ENCODE measurements at regions not wholly inside any gene's neighbourhood (a gene's known extent, or its start where the extent isn't known, plus 50 kb on each side); places are given as distances from the start of the nearest gene placed in this dataset.

DNA sequence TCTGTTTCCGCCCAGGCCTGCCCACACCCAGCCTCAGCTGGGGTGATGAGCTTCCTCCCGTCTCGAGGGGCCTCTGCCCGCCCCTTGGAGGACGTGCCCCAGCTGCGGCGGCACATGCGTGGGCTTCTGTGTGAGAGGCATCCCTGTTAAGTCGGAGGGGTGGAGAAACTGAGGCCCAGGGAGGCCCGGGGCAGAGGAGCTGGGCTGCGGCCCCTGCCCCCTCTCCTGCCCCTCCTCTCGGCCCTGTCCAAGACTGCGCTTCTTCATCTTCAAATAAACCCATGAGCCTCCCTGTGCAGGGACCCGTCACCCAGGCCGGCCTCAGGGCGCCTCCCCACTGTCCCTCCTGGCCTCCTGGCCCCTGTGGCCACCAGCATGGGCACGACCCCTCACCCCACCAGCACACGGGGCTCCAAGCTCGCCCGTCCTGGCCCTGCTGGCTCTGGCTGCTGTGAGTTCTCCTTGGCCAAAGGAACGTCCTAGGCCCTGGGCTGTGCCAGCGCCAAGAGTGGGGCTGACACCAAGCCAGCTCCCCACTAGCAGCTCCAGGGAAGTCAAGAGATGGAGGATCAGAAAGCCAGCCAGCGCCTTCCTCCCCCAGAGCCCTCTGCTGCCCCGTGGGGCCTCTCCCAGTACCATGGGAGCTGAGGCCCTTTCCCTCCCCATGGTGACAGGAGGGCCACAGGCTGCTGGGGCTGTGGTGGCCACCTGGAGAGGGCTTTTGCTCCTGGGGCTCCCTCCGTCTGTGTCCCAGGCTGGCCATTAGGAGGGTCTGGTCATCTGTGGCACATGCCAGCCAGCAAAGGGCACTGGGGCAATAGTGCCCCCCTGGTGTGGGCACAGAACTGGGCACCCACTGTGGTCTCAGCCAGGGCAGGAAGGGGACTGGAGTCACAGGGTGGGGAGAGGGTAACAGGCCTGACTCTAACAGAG, 180.4 kb downstream of the KIF26A start:
- Histone ChIP-seq H3K27me3 (ENCODE audit: insufficient read depth) (no peaks in the 10 kb centered on the region), H3K4me3 (no peak overlapping the region), H2AFZ (no peak overlapping the region), H3K4me2 (no peak overlapping the region), H3F3A (replicated peaks; ENCODE audit: low read depth) (no peaks in the 10 kb centered on the region), H3K9me2 (ENCODE audit: insufficient read depth) (no peaks in the 10 kb centered on the region), H3K79me2 (replicated peaks; ENCODE audit: insufficient read depth) (no peaks in the 10 kb centered on the region), H3K4me1 (ENCODE audit: insufficient read depth) (no peaks in the 10 kb centered on the region), H4K20me1 (replicated peaks; ENCODE audit: insufficient read depth) (no peaks in the 10 kb centered on the region), H3K27ac (ENCODE audit: low read depth) (no peak overlapping the region), H3K36me3 (ENCODE audit: insufficient read depth) (no peaks in the 10 kb centered on the region)
- H3K36me3 Mint-ChIP-seq (ENCODE audit: low read depth) = no peaks in the 10 kb centered on the region
- ATAC-seq (no peak), DNase-seq (ENCODE audit: low spot score) (no peak)
- H3K4me3 Mint-ChIP-seq = no peak overlapping the region
- no peaks in the 10 kb centered on the region for H3K4me1 Mint-ChIP-seq
- H3K27ac Mint-ChIP-seq = no peak overlapping the region
- TF ChIP-seq NANOG (IDR thresholded peaks at IDR 0.05; ENCODE audit: borderline replicate concordance) (no peak), STAT1 (IDR thresholded peaks at IDR 0.05; ENCODE audit: unreplicated experiment) (no peak), ZNF114 (CRISPR knock-in tag; IDR thresholded peaks at IDR 0.05) (no peak), EZH2phosphoT487 (IDR thresholded peaks at IDR 0.05; ENCODE audit: unreplicated experiment) (no peak), CTCF (conservative IDR thresholded peaks at IDR 0.05; ENCODE audit: low read depth in 2 of 2) (no peak), POLR2AphosphoS5 (IDR thresholded peaks at IDR 0.05; ENCODE audit: low read depth) (no peak), REST (IDR thresholded peaks at IDR 0.05; ENCODE audit: unreplicated experiment) (no peak), ZNF331 (CRISPR knock-in tag; IDR thresholded peaks at IDR 0.05; ENCODE audit: low read depth) (no peak), CREB1 (CRISPR knock-in tag; IDR thresholded peaks at IDR 0.05; ENCODE audit: low read depth) (no peak), EZH2 (IDR thresholded peaks at IDR 0.05; ENCODE audit: low read depth, unreplicated experiment) (no peak), JUNB (IDR thresholded peaks at IDR 0.05; ENCODE audit: unreplicated experiment) (no peak)
- TF ChIP-seq, protein P1, sequence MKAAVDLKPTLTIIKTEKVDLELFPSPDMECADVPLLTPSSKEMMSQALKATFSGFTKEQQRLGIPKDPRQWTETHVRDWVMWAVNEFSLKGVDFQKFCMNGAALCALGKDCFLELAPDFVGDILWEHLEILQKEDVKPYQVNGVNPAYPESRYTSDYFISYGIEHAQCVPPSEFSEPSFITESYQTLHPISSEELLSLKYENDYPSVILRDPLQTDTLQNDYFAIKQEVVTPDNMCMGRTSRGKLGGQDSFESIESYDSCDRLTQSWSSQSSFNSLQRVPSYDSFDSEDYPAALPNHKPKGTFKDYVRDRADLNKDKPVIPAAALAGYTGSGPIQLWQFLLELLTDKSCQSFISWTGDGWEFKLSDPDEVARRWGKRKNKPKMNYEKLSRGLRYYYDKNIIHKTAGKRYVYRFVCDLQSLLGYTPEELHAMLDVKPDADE (IDR thresholded peaks at IDR 0.05) = no peak
- TF ChIP-seq, protein P2, sequence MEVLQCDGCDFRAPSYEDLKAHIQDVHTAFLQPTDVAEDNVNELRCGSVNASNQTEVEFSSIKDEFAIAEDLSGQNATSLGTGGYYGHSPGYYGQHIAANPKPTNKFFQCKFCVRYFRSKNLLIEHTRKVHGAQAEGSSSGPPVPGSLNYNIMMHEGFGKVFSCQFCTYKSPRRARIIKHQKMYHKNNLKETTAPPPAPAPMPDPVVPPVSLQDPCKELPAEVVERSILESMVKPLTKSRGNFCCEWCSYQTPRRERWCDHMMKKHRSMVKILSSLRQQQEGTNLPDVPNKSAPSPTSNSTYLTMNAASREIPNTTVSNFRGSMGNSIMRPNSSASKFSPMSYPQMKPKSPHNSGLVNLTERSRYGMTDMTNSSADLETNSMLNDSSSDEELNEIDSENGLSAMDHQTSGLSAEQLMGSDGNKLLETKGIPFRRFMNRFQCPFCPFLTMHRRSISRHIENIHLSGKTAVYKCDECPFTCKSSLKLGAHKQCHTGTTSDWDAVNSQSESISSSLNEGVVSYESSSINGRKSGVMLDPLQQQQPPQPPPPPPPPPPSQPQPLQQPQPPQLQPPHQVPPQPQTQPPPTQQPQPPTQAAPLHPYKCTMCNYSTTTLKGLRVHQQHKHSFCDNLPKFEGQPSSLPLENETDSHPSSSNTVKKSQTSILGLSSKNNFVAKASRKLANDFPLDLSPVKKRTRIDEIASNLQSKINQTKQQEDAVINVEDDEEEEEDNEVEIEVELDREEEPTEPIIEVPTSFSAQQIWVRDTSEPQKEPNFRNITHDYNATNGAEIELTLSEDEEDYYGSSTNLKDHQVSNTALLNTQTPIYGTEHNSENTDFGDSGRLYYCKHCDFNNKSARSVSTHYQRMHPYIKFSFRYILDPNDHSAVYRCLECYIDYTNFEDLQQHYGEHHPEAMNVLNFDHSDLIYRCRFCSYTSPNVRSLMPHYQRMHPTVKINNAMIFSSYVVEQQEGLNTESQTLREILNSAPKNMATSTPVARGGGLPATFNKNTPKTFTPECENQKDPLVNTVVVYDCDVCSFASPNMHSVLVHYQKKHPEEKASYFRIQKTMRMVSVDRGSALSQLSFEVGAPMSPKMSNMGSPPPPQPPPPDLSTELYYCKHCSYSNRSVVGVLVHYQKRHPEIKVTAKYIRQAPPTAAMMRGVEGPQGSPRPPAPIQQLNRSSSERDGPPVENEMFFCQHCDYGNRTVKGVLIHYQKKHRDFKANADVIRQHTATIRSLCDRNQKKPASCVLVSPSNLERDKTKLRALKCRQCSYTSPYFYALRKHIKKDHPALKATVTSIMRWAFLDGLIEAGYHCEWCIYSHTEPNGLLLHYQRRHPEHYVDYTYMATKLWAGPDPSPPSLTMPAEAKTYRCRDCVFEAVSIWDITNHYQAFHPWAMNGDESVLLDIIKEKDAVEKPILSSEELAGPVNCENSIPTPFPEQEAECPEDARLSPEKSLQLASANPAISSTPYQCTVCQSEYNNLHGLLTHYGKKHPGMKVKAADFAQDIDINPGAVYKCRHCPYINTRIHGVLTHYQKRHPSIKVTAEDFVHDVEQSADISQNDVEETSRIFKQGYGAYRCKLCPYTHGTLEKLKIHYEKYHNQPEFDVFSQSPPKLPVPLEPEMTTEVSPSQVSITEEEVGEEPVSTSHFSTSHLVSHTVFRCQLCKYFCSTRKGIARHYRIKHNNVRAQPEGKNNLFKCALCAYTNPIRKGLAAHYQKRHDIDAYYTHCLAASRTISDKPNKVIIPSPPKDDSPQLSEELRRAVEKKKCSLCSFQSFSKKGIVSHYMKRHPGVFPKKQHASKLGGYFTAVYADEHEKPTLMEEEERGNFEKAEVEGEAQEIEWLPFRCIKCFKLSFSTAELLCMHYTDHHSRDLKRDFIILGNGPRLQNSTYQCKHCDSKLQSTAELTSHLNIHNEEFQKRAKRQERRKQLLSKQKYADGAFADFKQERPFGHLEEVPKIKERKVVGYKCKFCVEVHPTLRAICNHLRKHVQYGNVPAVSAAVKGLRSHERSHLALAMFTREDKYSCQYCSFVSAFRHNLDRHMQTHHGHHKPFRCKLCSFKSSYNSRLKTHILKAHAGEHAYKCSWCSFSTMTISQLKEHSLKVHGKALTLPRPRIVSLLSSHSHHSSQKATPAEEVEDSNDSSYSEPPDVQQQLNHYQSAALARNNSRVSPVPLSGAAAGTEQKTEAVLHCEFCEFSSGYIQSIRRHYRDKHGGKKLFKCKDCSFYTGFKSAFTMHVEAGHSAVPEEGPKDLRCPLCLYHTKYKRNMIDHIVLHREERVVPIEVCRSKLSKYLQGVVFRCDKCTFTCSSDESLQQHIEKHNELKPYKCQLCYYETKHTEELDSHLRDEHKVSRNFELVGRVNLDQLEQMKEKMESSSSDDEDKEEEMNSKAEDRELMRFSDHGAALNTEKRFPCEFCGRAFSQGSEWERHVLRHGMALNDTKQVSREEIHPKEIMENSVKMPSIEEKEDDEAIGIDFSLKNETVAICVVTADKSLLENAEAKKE (CRISPR knock-in tag; IDR thresholded peaks at IDR 0.05) = no peak
- H3K27me3 Mint-ChIP-seq (ENCODE audit: insufficient read depth, low read depth, poor library complexity) = peaks cover 2% of the 10 kb centered on the region
- H3K9me3 Mint-ChIP-seq = no peaks in the 10 kb centered on the region; the same call in 2 of the 3 replicates

Data from GM23338 (cell line).